Stimulated activated effector memory CD8-positive, alpha-beta T cell treated with anti-CD3 and anti-CD28 coated beads, Interleukin-12 subunit alpha, Interleukin-12 subunit beta, amount 100 ng/mL, for 72 hours (primary cell): ENCODE measurements at regions not wholly inside any gene's neighbourhood (a gene's known extent, or its start where the extent isn't known, plus 50 kb on each side); places are given as distances from the start of the nearest gene placed in this dataset.

Experiments used
- ATAC-seq: fragments of 150-1000 bp; cut with Tn5 transposase; 2 replicates; pipeline ENCODE4 v1.10.0; 2021
- DNase-seq, 2 donors: peaks; one replicate each; pipeline ENCODE4 v3.0.0; 2021 to 2022; ENCODE audit warnings: low spot score in 2 of 2
- H3K27ac Mint-ChIP-seq: one replicate; pipeline ENCODE4 v1.8.0; 2022; ENCODE audit warnings: mild to moderate bottlenecking, mixed read lengths
- H3K36me3 Mint-ChIP-seq: one replicate; pipeline ENCODE4 v1.8.0; 2022; ENCODE audit warnings: mild to moderate bottlenecking, mixed read lengths
- H3K4me1 Mint-ChIP-seq: one replicate; pipeline ENCODE4 v1.8.0; 2022; ENCODE audit warnings: mixed read lengths
- H3K4me3 Mint-ChIP-seq: one replicate; pipeline ENCODE4 v1.8.0; 2022; ENCODE audit warnings: mild to moderate bottlenecking, mixed read lengths
- H3K9me3 Mint-ChIP-seq: one replicate; pipeline ENCODE4 v1.8.0; 2022; ENCODE audit warnings: mixed read lengths

DNA sequence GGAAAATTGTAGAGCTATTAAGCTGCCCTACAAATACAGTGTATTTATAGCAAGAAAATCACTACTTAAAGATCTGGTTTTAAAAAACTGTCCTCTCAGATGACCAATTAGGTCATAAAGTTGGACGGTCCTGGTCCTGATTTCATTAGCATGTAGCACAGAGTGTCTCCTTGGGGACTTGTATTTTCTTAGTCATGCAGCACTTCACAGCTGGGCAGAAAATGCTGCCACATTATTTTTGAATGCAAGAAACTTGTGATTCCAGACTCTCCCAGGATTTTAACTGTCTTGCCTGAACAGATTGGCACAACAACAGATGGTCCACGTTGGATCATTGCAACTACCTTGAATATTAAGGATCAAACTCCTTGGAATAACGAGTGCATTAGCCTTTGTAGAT lies 348.1 kb upstream of the SGCD start:
- Mint-ChIP-seq H3K4me1 (peaks cover 4% of the 10 kb centered on the region), H3K27ac (no peak overlapping the region), H3K9me3 (no peaks in the 10 kb centered on the region), H3K4me3 (no peak overlapping the region), H3K36me3 (no peaks in the 10 kb centered on the region)
- DNase-seq (no peak), ATAC-seq (no peak)

DNA sequence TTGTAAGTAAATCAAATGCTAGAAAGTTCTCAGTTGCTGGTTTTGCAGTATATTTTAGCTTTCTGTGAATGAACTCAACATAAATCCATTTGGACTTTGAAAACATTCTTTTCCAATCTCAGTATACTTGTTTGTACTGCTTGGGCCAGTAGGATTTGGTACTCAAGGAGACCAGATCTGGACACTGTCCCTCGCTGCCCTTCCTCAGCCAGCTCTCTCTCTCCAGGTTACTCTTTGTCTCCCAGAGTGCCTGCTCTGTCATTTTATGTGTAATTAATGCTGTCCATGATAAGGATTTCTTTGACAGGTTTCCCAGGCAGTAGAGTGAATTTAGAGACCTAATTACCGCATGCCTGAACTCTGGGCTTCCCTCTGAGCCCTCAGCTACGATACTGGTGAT lies 344.6 kb upstream of the SGCD start:
- Mint-ChIP-seq H3K4me3 (no peak overlapping the region), H3K36me3 (no peaks in the 10 kb centered on the region), H3K4me1 (peaks cover 4% of the 10 kb centered on the region), H3K27ac (no peak overlapping the region), H3K9me3 (no peaks in the 10 kb centered on the region)
- DNase-seq (no peak), ATAC-seq (no peak)

DNA sequence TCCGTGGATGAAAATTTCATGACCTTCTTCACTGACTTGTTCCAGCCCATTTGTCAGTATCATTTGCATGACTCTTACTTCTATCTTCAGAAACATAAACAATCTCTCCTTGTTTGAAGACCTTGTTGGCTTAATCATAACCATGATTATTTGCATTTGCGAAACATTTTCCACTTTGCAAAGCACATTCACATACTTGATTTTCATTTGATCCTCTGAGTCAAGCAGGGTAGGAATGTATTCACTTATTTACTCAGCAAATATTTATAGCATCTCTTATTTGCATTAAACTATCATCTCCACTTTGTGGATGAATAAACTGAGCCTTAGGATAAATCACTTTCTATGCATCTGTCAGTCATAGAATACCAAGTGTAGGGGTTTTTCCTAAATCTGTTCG lies 343.0 kb upstream of the SGCD start:
- Mint-ChIP-seq H3K4me3 (no peak overlapping the region), H3K9me3 (no peaks in the 10 kb centered on the region), H3K27ac (no peak overlapping the region), H3K36me3 (no peaks in the 10 kb centered on the region), H3K4me1 (peaks cover 4% of the 10 kb centered on the region)
- DNase-seq (no peak), ATAC-seq (no peak)

DNA sequence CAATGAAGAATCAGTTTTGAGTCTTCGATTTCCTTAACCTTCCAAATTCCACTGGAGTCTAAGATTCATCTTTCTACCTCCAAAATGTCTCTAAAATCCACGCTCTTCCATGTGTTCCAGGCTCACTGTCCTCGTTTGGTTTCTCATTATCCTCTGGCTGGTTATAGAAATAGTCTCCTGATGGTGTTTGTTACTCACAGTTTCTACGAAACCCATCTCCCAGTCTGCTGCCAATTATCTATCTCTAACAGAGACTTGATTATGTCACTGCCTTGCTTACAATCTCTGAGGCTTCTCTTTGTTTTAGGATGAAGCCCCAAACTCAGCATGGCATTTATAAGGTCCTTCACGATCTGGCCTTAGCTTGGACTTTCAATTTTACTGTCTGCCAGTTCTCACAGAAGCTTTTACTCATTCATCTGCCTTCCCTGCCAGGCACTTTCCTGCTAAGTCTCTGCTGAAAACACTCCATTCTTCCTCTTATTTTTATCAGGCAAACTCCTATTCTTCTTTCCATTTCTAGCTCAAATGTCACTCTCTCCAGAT lies 339.6 kb upstream of the SGCD start:
- no peaks in the 10 kb centered on the region for H3K36me3 Mint-ChIP-seq
- DNase-seq (no peak), ATAC-seq (no peak)
- no peaks in the 10 kb centered on the region for H3K4me1 Mint-ChIP-seq
- H3K9me3 Mint-ChIP-seq: no peaks in the 10 kb centered on the region
- no peak overlapping the region for H3K27ac Mint-ChIP-seq
- no peak overlapping the region for H3K4me3 Mint-ChIP-seq

DNA sequence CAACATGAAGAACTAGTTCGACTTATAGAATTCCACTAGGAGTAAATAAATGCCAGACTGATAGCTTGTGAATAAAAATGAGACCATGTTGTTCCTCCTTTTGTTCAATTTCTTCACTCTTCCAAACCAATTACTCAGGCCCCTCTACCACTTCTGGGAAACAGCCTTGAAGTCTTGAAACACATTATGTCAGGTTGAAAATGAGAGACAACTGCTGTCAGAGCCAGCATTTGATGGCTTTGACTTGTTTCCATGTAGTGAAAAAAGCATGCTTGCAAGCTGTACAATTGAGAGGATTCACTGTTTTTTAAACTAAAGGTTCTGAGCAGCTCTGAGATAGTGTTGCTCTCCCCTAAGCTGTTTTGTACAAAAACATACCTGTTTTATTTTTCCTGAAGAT lies 337.1 kb upstream of the SGCD start:
- no peaks in the 10 kb centered on the region for H3K4me1 Mint-ChIP-seq
- no peaks in the 10 kb centered on the region for H3K36me3 Mint-ChIP-seq
- no peak overlapping the region for H3K4me3 Mint-ChIP-seq
- ATAC-seq (no peak), DNase-seq (no peak)
- no peak overlapping the region for H3K27ac Mint-ChIP-seq
- no peaks in the 10 kb centered on the region for H3K9me3 Mint-ChIP-seq

DNA sequence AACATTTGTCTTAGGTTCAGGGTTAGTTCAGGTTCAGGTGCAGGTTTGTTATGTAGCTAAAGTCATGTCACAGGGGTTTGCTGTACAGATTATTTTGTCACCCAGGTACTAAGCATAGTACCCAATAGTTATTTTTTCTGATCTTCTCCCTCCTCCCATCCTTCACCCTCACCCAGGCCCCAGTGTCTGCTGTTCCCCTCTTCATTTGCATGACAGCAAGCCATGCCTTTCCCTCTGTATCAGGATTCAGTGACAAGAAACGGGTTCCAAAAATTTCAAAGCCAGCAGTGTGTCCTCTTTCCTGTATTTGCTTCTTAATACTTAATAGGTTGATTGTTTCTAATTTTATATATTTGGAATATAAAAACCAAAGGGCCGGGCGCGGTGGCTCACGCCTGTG lies 330.8 kb upstream of the SGCD start:
- ATAC-seq (no peak), DNase-seq (no peak)
- Mint-ChIP-seq H3K9me3 (no peaks in the 10 kb centered on the region), H3K36me3 (no peaks in the 10 kb centered on the region), H3K4me3 (no peak overlapping the region), H3K4me1 (no peaks in the 10 kb centered on the region), H3K27ac (no peak overlapping the region)

DNA sequence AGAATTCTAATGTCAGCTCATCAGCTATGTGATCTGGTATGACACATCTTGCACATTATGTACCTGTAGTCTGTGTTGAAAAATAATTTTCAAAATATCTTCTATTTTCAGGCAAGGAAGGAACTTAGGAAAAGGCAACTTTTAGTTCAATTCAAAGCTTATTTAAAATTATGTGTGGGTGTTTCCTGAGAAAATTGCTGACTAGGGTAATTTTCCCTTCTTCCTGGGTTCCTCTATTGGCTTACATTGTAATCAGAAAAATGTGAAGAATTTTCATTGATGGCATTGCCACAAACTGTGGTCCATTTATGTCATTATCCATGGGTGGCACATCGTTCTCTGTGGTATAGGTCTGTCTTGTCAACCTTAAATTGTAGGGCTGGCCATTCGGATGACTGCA lies 328.7 kb upstream of the SGCD start:
- Mint-ChIP-seq H3K27ac (no peak overlapping the region), H3K4me1 (no peaks in the 10 kb centered on the region), H3K36me3 (no peaks in the 10 kb centered on the region), H3K9me3 (no peaks in the 10 kb centered on the region), H3K4me3 (no peak overlapping the region)
- DNase-seq (no peak), ATAC-seq (no peak)

DNA sequence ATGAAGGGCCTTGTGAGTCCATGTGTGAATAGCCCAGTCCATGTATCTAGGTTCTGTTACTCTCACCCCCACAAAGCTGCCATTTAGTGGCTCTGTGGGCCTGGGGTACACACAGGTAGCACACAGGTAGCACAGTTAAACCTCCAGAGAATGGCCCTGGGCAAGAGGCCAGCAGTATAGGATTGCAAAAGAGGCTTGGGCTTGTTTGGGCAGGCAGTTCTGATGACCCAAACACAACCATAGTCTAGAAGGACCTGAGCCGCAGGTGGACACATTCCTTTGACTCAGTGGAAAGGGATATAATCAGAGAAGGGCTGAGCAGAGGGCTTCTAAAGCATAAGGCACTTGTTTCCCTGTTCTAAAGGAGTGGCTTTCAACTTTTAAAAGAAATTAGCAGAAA lies 326.8 kb upstream of the SGCD start:
- Mint-ChIP-seq H3K36me3 (no peaks in the 10 kb centered on the region), H3K27ac (no peak overlapping the region), H3K9me3 (no peaks in the 10 kb centered on the region), H3K4me1 (no peaks in the 10 kb centered on the region), H3K4me3 (no peak overlapping the region)
- ATAC-seq (peak; percentile 21), DNase-seq (no peak)

DNA sequence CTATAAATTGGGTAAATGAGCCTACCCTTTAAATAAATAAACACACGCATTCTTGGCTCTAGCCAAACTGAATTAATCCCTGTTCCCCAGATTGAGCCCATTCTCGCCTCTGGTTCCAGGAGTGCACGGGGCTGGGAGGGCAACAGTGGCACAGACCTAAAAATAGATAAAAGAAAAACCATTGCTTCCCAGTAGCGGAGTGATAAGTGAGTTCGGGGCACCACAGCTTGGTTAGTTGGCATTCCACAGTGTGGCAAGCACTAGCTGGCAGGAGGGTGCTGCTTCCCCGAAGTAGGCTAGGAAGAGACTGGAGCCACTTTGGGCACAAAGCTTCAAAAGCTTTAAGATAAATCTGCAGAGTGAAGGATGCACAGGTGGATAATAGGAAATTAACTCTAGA lies 322.2 kb upstream of the SGCD start:
- ATAC-seq: no peak
- Mint-ChIP-seq H3K27ac (no peak overlapping the region), H3K4me1 (no peaks in the 10 kb centered on the region), H3K36me3 (no peaks in the 10 kb centered on the region), H3K4me3 (no peak overlapping the region), H3K9me3 (no peaks in the 10 kb centered on the region)
- DNase-seq: no peak

DNA sequence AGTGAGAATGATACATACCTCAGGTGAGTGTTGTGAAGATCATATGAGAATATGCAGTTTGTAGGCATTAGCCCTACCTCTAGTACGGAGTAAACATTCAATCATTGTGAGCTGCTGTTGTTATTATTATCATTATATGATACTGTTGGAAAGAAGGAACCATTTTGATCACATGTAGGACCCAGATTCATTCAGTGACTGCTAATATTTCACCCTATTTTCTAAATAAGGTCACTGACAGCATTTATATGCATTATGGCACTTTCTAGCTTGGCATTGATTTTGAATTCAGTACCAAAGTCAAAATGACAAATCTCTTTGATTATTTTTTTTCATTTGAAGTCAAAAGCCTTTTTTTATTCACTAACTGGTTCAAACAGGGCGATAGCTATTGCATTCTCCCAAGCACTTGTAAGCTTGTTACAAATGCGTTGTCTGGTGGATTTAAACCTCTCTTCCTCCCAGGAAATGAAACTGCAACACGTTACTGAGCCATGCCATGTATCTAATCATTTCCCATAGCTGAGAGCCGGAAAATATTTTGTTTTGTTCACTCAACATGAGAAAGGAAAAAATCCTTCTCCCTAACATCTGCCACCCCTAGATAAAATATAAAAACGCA lies 320.8 kb upstream of the SGCD start:
- H3K4me3 Mint-ChIP-seq: no peak overlapping the region
- no peaks in the 10 kb centered on the region for H3K9me3 Mint-ChIP-seq
- H3K27ac Mint-ChIP-seq: no peak overlapping the region
- ATAC-seq (no peak), DNase-seq (no peak)
- no peaks in the 10 kb centered on the region for H3K4me1 Mint-ChIP-seq
- H3K36me3 Mint-ChIP-seq: no peaks in the 10 kb centered on the region

DNA sequence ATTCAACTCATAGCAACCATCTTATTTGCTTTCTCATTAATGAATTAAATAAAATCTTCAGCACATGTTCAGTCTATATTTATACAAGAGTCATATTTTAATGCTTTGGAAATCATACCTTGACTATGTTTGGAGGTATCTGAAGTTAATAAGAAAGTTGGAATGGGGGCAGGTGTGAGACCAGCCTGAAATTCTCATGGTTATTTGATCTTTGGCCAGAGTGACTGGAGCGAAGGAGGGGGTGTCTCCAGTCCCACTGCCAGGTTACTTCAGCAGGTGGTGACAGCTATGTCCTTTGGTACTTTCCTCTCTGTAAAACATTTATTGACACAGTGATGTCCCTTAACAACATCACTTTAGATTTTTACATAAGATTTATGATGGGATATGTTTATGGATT lies 318.1 kb upstream of the SGCD start:
- DNase-seq (no peak), ATAC-seq (no peak)
- Mint-ChIP-seq H3K9me3 (no peaks in the 10 kb centered on the region), H3K36me3 (no peaks in the 10 kb centered on the region), H3K27ac (no peak overlapping the region), H3K4me3 (no peak overlapping the region), H3K4me1 (no peaks in the 10 kb centered on the region)

DNA sequence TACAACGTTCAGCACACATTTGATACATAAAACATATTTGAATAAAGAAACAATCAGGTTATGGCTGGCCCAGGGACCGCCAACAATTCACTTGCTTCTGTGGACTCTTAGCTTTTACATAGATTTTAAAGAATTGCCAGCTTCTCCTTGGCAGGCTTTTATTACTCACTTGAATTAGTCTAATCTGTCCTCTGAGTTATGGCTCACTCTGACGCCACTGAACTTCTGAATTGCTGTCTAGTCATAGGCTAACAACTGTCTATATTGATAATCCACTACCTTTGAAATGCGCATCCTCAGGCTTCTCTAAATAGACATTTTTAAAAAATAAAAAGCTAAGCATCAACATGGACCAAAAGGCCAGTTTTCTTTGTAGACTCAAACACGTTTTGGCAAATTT lies 317.4 kb upstream of the SGCD start:
- H3K36me3 Mint-ChIP-seq: no peaks in the 10 kb centered on the region
- ATAC-seq (no peak), DNase-seq (no peak)
- no peak overlapping the region for H3K27ac Mint-ChIP-seq
- H3K9me3 Mint-ChIP-seq: no peaks in the 10 kb centered on the region
- H3K4me1 Mint-ChIP-seq: no peaks in the 10 kb centered on the region
- no peak overlapping the region for H3K4me3 Mint-ChIP-seq

DNA sequence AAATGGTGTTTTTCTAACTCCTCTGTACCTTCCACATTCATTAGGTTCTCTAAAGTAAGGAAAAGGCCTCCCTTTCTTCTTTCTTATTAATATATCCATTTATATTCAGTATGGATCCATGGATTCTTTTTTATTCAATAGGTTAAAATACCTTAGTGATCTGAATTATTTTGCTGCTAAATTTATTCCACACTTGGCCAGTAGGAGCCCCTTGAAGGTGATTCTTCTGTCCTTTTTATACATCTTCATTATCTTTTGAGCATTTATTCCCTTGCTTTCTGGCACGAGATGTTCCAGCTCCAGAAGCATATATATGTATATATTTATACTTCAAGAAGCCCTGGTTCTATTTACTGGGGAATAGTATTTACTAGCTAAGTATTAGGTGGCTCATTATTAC lies 311.8 kb upstream of the SGCD start:
- Mint-ChIP-seq H3K4me3 (no peak overlapping the region), H3K4me1 (no peaks in the 10 kb centered on the region), H3K27ac (no peak overlapping the region), H3K36me3 (no peaks in the 10 kb centered on the region), H3K9me3 (no peaks in the 10 kb centered on the region)
- ATAC-seq (no peak), DNase-seq (no peak)

DNA sequence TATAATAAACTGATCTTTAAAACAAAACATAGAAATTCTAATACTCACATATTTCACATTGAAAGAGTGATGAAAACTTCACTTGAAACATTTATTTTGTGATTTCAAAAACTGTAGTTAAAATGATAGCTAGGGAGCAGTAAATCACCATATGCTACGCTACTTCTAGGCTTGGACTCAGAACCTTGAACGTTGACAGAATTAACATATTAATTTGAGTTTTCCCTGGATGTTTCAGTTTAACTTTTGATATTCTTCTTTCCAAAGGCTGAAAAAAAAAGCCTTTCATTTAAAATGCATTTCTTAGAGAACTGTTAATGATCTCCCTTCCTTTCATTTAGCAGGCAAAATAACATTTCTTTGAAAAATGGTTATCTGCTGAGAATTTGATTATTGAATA lies 307.8 kb upstream of the SGCD start:
- H3K4me1 Mint-ChIP-seq: peaks cover 6% of the 10 kb centered on the region
- no peaks in the 10 kb centered on the region for H3K36me3 Mint-ChIP-seq
- no peak overlapping the region for H3K4me3 Mint-ChIP-seq
- H3K27ac Mint-ChIP-seq: no peak overlapping the region
- H3K9me3 Mint-ChIP-seq: no peaks in the 10 kb centered on the region
- ATAC-seq: no peak
- no peak for DNase-seq

DNA sequence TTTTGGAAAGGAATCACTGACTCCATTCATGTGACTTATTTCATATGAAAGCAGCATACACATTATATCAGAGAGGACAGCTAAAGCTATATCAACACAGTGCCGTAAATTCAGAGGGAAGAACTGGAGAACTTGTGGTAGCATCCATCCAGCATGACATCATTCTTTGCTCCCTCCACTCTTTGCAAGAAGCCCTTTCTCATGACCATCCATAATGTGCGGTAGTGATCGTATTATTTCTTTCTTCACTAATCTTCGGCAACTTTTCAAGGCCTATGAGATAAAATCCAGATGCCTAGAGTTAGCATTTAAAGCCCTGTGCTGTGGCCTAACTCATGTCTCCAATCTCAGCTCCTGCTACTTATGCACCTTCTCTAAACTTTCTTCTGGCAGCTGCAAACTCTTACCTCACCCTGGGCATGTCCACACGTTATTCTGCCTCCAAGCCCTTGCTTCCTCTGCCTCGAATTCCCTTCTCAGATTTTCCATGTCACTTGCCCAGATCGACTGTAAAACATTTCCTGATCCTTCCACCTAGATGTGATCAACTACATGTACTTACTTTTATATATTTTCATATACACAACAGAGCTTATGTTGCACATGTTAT lies 307.3 kb upstream of the SGCD start:
- DNase-seq (no peak), ATAC-seq (no peak)
- Mint-ChIP-seq H3K4me1 (peaks cover 6% of the 10 kb centered on the region), H3K4me3 (no peak overlapping the region), H3K27ac (no peak overlapping the region), H3K36me3 (no peaks in the 10 kb centered on the region), H3K9me3 (no peaks in the 10 kb centered on the region)

DNA sequence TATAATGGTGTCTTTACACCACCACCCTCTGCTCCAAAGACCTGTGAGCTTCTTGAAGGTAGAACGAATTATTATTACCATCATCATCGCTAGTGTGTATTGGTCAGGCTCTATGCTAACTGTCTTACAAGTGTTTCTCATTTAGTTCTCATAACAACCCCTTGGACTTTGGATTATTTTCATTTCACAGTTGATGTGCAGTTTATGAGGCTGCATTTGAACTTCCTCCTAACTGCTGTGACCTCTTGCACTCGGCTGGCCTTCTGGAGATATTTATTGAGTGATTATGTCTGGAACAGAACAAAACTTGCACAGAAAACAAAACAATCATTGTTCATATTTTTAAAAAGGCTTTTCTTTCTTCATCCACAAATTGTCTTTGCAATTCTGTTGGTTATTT lies 306.3 kb upstream of the SGCD start:
- Mint-ChIP-seq H3K36me3 (no peaks in the 10 kb centered on the region), H3K27ac (no peak overlapping the region), H3K4me1 (peaks cover 6% of the 10 kb centered on the region), H3K4me3 (no peak overlapping the region), H3K9me3 (no peaks in the 10 kb centered on the region)
- ATAC-seq: no peak
- DNase-seq: no peak

DNA sequence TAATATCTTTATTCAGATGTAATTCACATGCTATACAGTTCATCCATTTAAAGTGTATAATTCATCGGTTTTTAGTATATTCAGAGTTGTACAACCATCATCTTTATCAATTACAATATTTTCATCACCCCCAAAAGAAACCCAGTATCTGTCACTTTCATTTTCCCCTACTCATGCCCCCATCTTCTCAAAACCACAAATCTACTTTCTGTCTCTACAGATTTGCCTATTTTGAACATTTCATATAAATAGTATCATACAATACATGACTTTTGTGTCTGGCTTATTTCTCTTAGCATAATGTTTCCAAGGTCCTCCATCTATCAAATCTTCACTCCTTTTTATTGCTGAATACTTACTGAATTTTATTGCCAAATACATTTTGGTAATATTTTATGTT lies 305.1 kb upstream of the SGCD start:
- no peak for DNase-seq
- Mint-ChIP-seq H3K27ac (no peak overlapping the region), H3K4me3 (no peak overlapping the region), H3K36me3 (no peaks in the 10 kb centered on the region), H3K9me3 (no peaks in the 10 kb centered on the region), H3K4me1 (peaks cover 6% of the 10 kb centered on the region)
- ATAC-seq: no peak
